SK-N-SH (cell line): ENCODE measurements at regions not wholly inside any gene's neighbourhood (a gene's known extent, or its start where the extent isn't known, plus 50 kb on each side); places are given as distances from the start of the nearest gene placed in this dataset.

Experiments
- ELF1 ChIP-seq: IDR thresholded peaks from 2 replicates; pipeline ENCODE4 v1.4.0; 2012
- GABPA ChIP-seq: IDR thresholded peaks from 2 replicates; pipeline ENCODE4 v1.4.0; 2012; ENCODE audit warnings: low read depth, mild to moderate bottlenecking
- MXI1 ChIP-seq: IDR thresholded peaks from 2 replicates; pipeline ENCODE4 v1.6.1; 2012; ENCODE audit warnings: mild to moderate bottlenecking, low read depth, low read length, improper control_type of control experiment
- NFIC ChIP-seq: IDR thresholded peaks from 2 replicates; pipeline ENCODE4 v1.4.0; 2012; ENCODE audit warnings: borderline replicate concordance
- PBX3 ChIP-seq: IDR thresholded peaks from 2 replicates; pipeline ENCODE4; 2012
- POLR2AphosphoS5 ChIP-seq: IDR thresholded peaks from 2 replicates; pipeline ENCODE4 v1.6.1; 2012; ENCODE audit warnings: low read depth, low read length
- SMC3 ChIP-seq: IDR thresholded peaks from 2 replicates; pipeline ENCODE4 v1.6.1; 2012; ENCODE audit warnings: low read depth, low read length, improper control_type of control experiment
- TAF1 ChIP-seq: IDR thresholded peaks from 2 replicates; pipeline ENCODE4 v1.6.1; 2012; ENCODE audit warnings: low read depth, mild to moderate bottlenecking, low read length, moderate library complexity, borderline replicate concordance
- TCF12 ChIP-seq: IDR thresholded peaks from 2 replicates; pipeline ENCODE4 v1.4.0; 2012
- TF ChIP-seq, protein P1 (sequence below): fragments of 200-600 bp; sonication (generic); IDR thresholded peaks from 2 replicates; pipeline ENCODE4 v1.6.1; 2017; ENCODE audit warnings: antibody characterized with exemption, mild to moderate bottlenecking, moderate library complexity
- TF ChIP-seq, protein P2 (sequence below): IDR thresholded peaks from 2 replicates; pipeline ENCODE4 v1.4.0; 2012; ENCODE audit warnings: low read depth

- TF ChIP-seq, protein P1, sequence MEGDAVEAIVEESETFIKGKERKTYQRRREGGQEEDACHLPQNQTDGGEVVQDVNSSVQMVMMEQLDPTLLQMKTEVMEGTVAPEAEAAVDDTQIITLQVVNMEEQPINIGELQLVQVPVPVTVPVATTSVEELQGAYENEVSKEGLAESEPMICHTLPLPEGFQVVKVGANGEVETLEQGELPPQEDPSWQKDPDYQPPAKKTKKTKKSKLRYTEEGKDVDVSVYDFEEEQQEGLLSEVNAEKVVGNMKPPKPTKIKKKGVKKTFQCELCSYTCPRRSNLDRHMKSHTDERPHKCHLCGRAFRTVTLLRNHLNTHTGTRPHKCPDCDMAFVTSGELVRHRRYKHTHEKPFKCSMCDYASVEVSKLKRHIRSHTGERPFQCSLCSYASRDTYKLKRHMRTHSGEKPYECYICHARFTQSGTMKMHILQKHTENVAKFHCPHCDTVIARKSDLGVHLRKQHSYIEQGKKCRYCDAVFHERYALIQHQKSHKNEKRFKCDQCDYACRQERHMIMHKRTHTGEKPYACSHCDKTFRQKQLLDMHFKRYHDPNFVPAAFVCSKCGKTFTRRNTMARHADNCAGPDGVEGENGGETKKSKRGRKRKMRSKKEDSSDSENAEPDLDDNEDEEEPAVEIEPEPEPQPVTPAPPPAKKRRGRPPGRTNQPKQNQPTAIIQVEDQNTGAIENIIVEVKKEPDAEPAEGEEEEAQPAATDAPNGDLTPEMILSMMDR = no peak
- TF ChIP-seq SMC3 (no peak), PBX3 (no peak), MXI1 (no peak), POLR2AphosphoS5 (no peak), ELF1 (no peak), TCF12 (no peak), TAF1 (no peak), GABPA (no peak), NFIC (no peak)
- TF ChIP-seq, protein P2, sequence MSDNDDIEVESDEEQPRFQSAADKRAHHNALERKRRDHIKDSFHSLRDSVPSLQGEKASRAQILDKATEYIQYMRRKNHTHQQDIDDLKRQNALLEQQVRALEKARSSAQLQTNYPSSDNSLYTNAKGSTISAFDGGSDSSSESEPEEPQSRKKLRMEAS = no peak
Measured at GRCh38 chr7:18239212-18239611, 211.6 kb upstream of the PRPS1L1 start.
